ENCODE measurements at regions not wholly inside any gene's neighbourhood (a gene's known extent, or its start where the extent isn't known, plus 50 kb on each side); places are given as distances from the start of the nearest gene placed in this dataset.

DNA sequence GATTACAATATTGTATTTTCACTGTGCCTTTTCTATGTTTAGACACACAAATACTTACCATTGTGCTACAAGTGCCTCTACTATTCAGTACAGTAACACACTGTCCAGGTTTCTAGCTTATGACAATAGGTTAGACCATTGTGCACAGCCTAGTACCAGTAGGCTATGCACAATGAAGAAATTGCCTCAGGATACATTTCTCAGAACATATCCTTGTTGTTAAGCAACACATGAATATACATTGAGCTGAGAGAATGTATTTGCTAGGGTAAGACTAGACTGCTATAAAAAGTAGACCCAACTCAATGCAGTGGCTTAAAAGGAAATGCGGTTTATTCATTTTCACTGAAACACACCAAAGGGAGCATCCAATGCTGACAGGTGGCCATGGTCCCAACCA, 285.1 kb downstream of the HS3ST3A1 start:
- Histone ChIP-seq H3K4me2 (ENCODE audit: low read length) (no peak overlapping the region), H3K4me3 (ENCODE audit: low read length) (no peak overlapping the region), H2AFZ (ENCODE audit: low read length) (no peak overlapping the region), H3K79me2 (ENCODE audit: low read length) (no peaks in the 10 kb centered on the region), H3K4me1 (ENCODE audit: insufficient read depth, low read length) (no peaks in the 10 kb centered on the region), H4K20me1 (ENCODE audit: low read length) (no peaks in the 10 kb centered on the region), H3K9me2 (replicated peaks; ENCODE audit: low read length) (no peaks in the 10 kb centered on the region; the same call in 1 of the 2 replicates), H3K27me3 (ENCODE audit: low read length) (peaks cover 46% of the 10 kb centered on the region; the same call in 1 of the 2 replicates), H3K36me3 (ENCODE audit: low read depth, low read length) (no peaks in the 10 kb centered on the region), H3F3A (ENCODE audit: low read length, unreplicated experiment) (no peaks in the 10 kb centered on the region), H3K27ac (ENCODE audit: low read length) (no peak overlapping the region), H3K9ac (ENCODE audit: low read length) (no peak overlapping the region), H3K9me3 (ENCODE audit: low read length) (no peaks in the 10 kb centered on the region)
- ATAC-seq, result no peak
- no TSS peak for BruUV-seq (replicated peaks)
- TF ChIP-seq EZH2 (IDR thresholded peaks at IDR 0.05; ENCODE audit: low read length, unreplicated experiment), result no peak
- TF ChIP-seq, protein P1, sequence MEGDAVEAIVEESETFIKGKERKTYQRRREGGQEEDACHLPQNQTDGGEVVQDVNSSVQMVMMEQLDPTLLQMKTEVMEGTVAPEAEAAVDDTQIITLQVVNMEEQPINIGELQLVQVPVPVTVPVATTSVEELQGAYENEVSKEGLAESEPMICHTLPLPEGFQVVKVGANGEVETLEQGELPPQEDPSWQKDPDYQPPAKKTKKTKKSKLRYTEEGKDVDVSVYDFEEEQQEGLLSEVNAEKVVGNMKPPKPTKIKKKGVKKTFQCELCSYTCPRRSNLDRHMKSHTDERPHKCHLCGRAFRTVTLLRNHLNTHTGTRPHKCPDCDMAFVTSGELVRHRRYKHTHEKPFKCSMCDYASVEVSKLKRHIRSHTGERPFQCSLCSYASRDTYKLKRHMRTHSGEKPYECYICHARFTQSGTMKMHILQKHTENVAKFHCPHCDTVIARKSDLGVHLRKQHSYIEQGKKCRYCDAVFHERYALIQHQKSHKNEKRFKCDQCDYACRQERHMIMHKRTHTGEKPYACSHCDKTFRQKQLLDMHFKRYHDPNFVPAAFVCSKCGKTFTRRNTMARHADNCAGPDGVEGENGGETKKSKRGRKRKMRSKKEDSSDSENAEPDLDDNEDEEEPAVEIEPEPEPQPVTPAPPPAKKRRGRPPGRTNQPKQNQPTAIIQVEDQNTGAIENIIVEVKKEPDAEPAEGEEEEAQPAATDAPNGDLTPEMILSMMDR (conservative IDR thresholded peaks at IDR 0.05; ENCODE audit: low read depth, low read length), result no peak
- TF ChIP-seq EZH2phosphoT487 (IDR thresholded peaks at IDR 0.05; ENCODE audit: borderline replicate concordance, low read length), result no peak
- CTCF ChIA-PET, result no interaction called here
- no peak for DNase-seq
- POLR2A ChIA-PET (ENCODE audit: unreplicated experiment), result no interaction called here
- intact Hi-C loops (cut with micrococcal nuclease), result no loop called here

DNA sequence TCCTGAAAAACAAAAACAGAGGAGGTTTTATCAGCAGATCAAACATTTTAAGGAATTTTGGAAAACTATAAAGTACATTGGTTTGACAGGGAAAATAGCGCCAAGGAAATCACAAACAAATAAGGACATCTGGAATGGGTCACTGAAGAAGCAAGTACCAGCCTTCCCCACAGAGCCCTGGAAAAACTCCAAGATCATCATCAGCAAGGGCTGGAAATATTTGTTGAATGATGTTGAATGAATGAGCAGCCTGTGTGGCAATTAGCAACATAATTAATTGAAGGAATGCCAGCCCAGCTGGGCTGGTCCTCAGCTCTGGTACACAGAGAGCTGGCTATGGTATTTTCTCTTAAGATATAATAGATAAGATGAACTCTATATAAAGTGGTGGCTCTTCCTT, 290.4 kb downstream of the HS3ST3A1 start:
- no TSS peak for BruUV-seq (replicated peaks)
- Histone ChIP-seq H3K27ac (ENCODE audit: low read length) (no peak overlapping the region), H2AFZ (ENCODE audit: low read length) (no peak overlapping the region), H3K9ac (ENCODE audit: low read length) (no peak overlapping the region), H4K20me1 (ENCODE audit: low read length) (no peaks in the 10 kb centered on the region), H3K36me3 (ENCODE audit: low read depth, low read length) (no peaks in the 10 kb centered on the region), H3K79me2 (ENCODE audit: low read length) (no peaks in the 10 kb centered on the region), H3F3A (ENCODE audit: low read length, unreplicated experiment) (no peaks in the 10 kb centered on the region), H3K9me2 (replicated peaks; ENCODE audit: low read length) (no peaks in the 10 kb centered on the region), H3K4me2 (ENCODE audit: low read length) (no peak overlapping the region), H3K4me1 (ENCODE audit: insufficient read depth, low read length) (no peaks in the 10 kb centered on the region), H3K27me3 (ENCODE audit: low read length) (peaks cover 26% of the 10 kb centered on the region; the same call in 1 of the 2 replicates), H3K4me3 (ENCODE audit: low read length) (no peak overlapping the region), H3K9me3 (ENCODE audit: low read length) (no peaks in the 10 kb centered on the region)
- CTCF ChIA-PET, result no interaction called here
- no peak for ATAC-seq
- TF ChIP-seq, protein P1 (conservative IDR thresholded peaks at IDR 0.05; ENCODE audit: low read depth, low read length), result no peak
- TF ChIP-seq EZH2 (IDR thresholded peaks at IDR 0.05; ENCODE audit: low read length, unreplicated experiment), result no peak
- TF ChIP-seq EZH2phosphoT487 (IDR thresholded peaks at IDR 0.05; ENCODE audit: borderline replicate concordance, low read length), result no peak
- POLR2A ChIA-PET (ENCODE audit: unreplicated experiment), result no interaction called here
- intact Hi-C loops (cut with micrococcal nuclease), result no loop called here
- DNase-seq, result no peak

DNA sequence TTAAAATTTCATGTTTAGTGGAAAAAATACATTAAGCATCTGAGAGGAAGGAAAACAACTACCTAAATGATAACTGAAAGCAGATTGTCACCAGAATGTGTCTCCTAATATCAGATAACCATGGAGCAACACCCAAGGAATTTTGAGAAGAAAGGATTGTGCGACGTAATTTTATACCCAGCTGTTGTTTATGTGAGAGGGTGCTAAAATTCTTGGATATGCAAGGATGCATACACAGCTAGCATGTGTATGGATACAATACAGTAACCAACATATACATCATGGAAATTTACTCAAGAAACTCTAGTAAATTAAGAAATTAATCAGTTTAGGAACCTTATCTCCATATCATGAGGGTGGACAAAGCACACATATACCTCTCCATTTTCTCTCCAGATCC, 290.9 kb downstream of the HS3ST3A1 start:
- Histone ChIP-seq H3K36me3 (ENCODE audit: low read depth, low read length) (no peaks in the 10 kb centered on the region), H3K27me3 (ENCODE audit: low read length) (peaks cover 22% of the 10 kb centered on the region; the same call in 1 of the 2 replicates), H3K9ac (ENCODE audit: low read length) (no peak overlapping the region), H3K4me1 (ENCODE audit: insufficient read depth, low read length) (no peaks in the 10 kb centered on the region), H3F3A (ENCODE audit: low read length, unreplicated experiment) (no peaks in the 10 kb centered on the region), H2AFZ (ENCODE audit: low read length) (no peak overlapping the region), H3K27ac (ENCODE audit: low read length) (no peak overlapping the region), H3K9me3 (ENCODE audit: low read length) (no peaks in the 10 kb centered on the region), H3K4me3 (ENCODE audit: low read length) (no peak overlapping the region), H3K4me2 (ENCODE audit: low read length) (no peak overlapping the region), H4K20me1 (ENCODE audit: low read length) (no peaks in the 10 kb centered on the region), H3K79me2 (ENCODE audit: low read length) (no peaks in the 10 kb centered on the region), H3K9me2 (replicated peaks; ENCODE audit: low read length) (no peaks in the 10 kb centered on the region)
- intact Hi-C loops (cut with micrococcal nuclease), result no loop called here
- ChIA-PET POLR2A (ENCODE audit: unreplicated experiment) (no interaction called here), CTCF (no interaction called here)
- ATAC-seq, result no peak
- no peak for TF ChIP-seq EZH2phosphoT487 (IDR thresholded peaks at IDR 0.05; ENCODE audit: borderline replicate concordance, low read length)
- DNase-seq, result no peak
- no TSS peak for BruUV-seq (replicated peaks)
